OCI-LY7 (cell line): ENCODE measurements at regions not wholly inside any gene's neighbourhood (a gene's known extent, or its start where the extent isn't known, plus 50 kb on each side); places are given as distances from the start of the nearest gene placed in this dataset.

Experiments
- BruUV-seq: library from RNA; stranded (reverse); fragments of 400-500 nt; replicated peaks from 2 replicates; lab custom pipeline; 2021; lab: Mats Ljungman, UMichigan
- CTCF ChIA-PET: fragments of 300-600 bp; sonication (Branson Sonifier 250); formaldehyde crosslinking; loops from one replicate; lab custom pipeline; 2022; ENCODE audit warnings: antibody characterized with exemption; ENCODE audit not compliant: unreplicated experiment; lab: Charles Lee
- POLR2A ChIA-PET: fragments of 300-600 bp; sonication (Branson Sonifier 250); formaldehyde crosslinking; loops from one replicate; lab custom pipeline; 2022; ENCODE audit warnings: antibody characterized with exemption; lab: Charles Lee
- DNase-seq: peaks from one replicate; pipeline ENCODE4 v3.0.0-alpha.2; 2015; ENCODE audit warnings: low spot score
- H2AFZ ChIP-seq: fragments of 200-600 bp; sonication (generic), shearing (Covaris generic); 2 replicates; pipeline ENCODE4 v1.6.1; 2014; ENCODE audit warnings: mild to moderate bottlenecking, antibody characterized with exemption, low read length, moderate library complexity
- H3K27ac ChIP-seq: fragments of 200-600 bp; sonication (generic); 2 replicates; pipeline ENCODE4 v1.5.1; 2014; ENCODE audit warnings: mixed run types, low read depth, mild to moderate bottlenecking, moderate library complexity, low read length, inconsistent platforms; ENCODE audit not compliant: poor library complexity, severe bottlenecking
- H3K36me3 ChIP-seq: fragments of 200-600 bp; sonication (generic); 2 replicates; pipeline ENCODE4 v1.6.1; 2014; ENCODE audit warnings: mild to moderate bottlenecking, antibody characterized with exemption, low read length, moderate library complexity, mixed read lengths; ENCODE audit not compliant: insufficient read depth
- H3K4me1 ChIP-seq: fragments of 200-600 bp; sonication (generic); 2 replicates; pipeline ENCODE4 v1.5.1; 2014; ENCODE audit warnings: mild to moderate bottlenecking, low read length; ENCODE audit not compliant: insufficient read depth, poor library complexity, severe bottlenecking
- H3K4me2 ChIP-seq: fragments of 200-600 bp; sonication (generic); 2 replicates; pipeline ENCODE4 v1.6.1; 2014; ENCODE audit warnings: mild to moderate bottlenecking, low read length
- H3K4me3 ChIP-seq: fragments of 200-600 bp; sonication (generic); 2 replicates; pipeline ENCODE4 v1.5.1; 2014; ENCODE audit warnings: mild to moderate bottlenecking, low read depth, low read length; ENCODE audit not compliant: poor library complexity, severe bottlenecking
- H3K79me2 ChIP-seq: fragments of 200-600 bp; sonication (generic); 2 replicates; pipeline ENCODE4 v1.6.1; 2016; ENCODE audit warnings: low read depth, mild to moderate bottlenecking, low read length, moderate library complexity, mixed read lengths; ENCODE audit not compliant: insufficient read depth
- H3K9me2 ChIP-seq: fragments of 200-600 bp; sonication (generic); 2 replicates; pipeline ENCODE4 v1.6.1; 2016; ENCODE audit warnings: mild to moderate bottlenecking, low read length, mixed read lengths; ENCODE audit not compliant: insufficient read depth
- H3K9me3 ChIP-seq: fragments of 200-600 bp; sonication (generic); 2 replicates; pipeline ENCODE4 v1.6.1; 2014; ENCODE audit warnings: mild to moderate bottlenecking, mixed run types, low read length, mixed read lengths
- H4K20me1 ChIP-seq: fragments of 200-600 bp; sonication (generic); 2 replicates; pipeline ENCODE4 v1.6.1; 2014; ENCODE audit warnings: mild to moderate bottlenecking, antibody characterized with exemption, low read length, moderate library complexity, mixed read lengths; ENCODE audit not compliant: insufficient read depth
- EZH2phosphoT487 ChIP-seq: fragments of 200-600 bp; sonication (generic); IDR thresholded peaks from 2 replicates; pipeline ENCODE4 v1.6.1; 2018; ENCODE audit warnings: low read depth, borderline replicate concordance, mild to moderate bottlenecking, mixed run types, antibody characterized with exemption, low read length, moderate library complexity, mixed read lengths
- intact Hi-C: fragments of 100-400 bp; cut with micrococcal nuclease; formaldehyde crosslinking; loops from one replicate; pipeline ENCODE4 v1.10.0; 2022; ENCODE audit not compliant: unreplicated experiment
- TF ChIP-seq, protein P1 (sequence below): fragments of 200-600 bp; sonication (generic); conservative IDR thresholded peaks from 2 replicates; pipeline ENCODE4 v1.5.1; 2014; ENCODE audit warnings: mild to moderate bottlenecking, antibody characterized with exemption, low read length, moderate library complexity, mixed read lengths

DNA sequence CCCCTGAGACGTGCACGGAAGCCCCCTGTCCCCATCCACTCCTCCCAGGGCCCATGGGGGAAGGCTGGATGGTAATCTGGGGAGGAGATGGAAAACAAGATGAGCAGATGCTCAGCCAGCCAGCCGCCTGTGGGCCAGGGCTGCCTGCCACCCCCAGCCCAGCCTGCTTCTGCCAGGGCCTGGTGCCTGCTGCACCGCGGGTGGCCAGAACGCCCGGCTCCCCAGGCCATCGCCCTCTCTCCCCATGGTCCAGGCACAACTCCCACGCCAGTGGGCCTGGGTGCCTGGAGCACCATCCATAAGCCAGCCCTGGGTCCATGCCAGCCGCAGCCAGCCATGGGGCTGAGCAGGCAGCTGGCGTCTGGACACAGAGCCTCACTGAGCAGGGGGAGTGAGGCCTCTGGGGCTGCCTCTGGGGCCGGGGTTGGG, 57.2 kb upstream of the ELN start:
- Histone ChIP-seq H2AFZ (no peak overlapping the region), H3K36me3 (no peaks in the 10 kb centered on the region), H3K79me2 (no peaks in the 10 kb centered on the region), H3K9me3 (no peaks in the 10 kb centered on the region; the same call in 1 of the 2 replicates), H3K4me1 (peaks cover 4% of the 10 kb centered on the region), H3K27ac (no peak overlapping the region), H4K20me1 (no peaks in the 10 kb centered on the region), H3K9me2 (no peaks in the 10 kb centered on the region), H3K4me3 (no peak overlapping the region), H3K4me2 (no peak overlapping the region)
- ChIA-PET CTCF (no interaction called here), POLR2A (interaction anchor here (0.6 kb wide), 1 partner anchor 17 kb away, joined by 4 read pairs; no protein-coding TSS in a partner anchor)
- no peak for TF ChIP-seq EZH2phosphoT487
- TF ChIP-seq, protein P1, sequence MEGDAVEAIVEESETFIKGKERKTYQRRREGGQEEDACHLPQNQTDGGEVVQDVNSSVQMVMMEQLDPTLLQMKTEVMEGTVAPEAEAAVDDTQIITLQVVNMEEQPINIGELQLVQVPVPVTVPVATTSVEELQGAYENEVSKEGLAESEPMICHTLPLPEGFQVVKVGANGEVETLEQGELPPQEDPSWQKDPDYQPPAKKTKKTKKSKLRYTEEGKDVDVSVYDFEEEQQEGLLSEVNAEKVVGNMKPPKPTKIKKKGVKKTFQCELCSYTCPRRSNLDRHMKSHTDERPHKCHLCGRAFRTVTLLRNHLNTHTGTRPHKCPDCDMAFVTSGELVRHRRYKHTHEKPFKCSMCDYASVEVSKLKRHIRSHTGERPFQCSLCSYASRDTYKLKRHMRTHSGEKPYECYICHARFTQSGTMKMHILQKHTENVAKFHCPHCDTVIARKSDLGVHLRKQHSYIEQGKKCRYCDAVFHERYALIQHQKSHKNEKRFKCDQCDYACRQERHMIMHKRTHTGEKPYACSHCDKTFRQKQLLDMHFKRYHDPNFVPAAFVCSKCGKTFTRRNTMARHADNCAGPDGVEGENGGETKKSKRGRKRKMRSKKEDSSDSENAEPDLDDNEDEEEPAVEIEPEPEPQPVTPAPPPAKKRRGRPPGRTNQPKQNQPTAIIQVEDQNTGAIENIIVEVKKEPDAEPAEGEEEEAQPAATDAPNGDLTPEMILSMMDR = no peak
- intact Hi-C loops = no loop called here
- no TSS peak for BruUV-seq
- DNase-seq = no peak

DNA sequence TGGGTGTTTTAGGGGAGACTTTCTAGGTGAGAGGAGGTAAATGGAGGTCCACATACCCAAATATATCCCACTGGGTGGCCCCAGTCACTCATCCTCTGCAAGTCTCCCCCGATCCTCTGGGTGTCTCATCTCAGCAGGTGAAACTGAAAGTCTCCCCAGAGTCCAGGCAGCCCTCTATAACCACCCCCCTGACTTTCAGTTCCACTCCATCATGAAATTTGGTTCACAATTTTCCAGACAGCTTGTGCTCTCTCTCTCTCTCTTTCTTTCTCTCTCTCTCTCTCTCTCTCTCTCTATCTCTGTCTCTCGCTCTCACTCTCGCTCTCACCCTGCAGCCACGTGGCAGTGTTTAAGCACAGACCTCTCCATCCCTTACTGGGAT, 56.7 kb upstream of the ELN start:
- intact Hi-C loops = no loop called here
- Histone ChIP-seq H3K9me2 (no peaks in the 10 kb centered on the region), H3K4me1 (peaks cover 4% of the 10 kb centered on the region), H3K4me2 (peak overlapping the region; percentile 21; the same call in 1 of the 2 replicates), H3K79me2 (no peaks in the 10 kb centered on the region), H3K27ac (no peak overlapping the region), H3K9me3 (no peaks in the 10 kb centered on the region; the same call in 1 of the 2 replicates), H3K4me3 (peak overlapping the region; percentile 10), H3K36me3 (no peaks in the 10 kb centered on the region), H4K20me1 (no peaks in the 10 kb centered on the region), H2AFZ (no peak overlapping the region)
- ChIA-PET CTCF (no interaction called here), POLR2A (interaction anchor here (0.6 kb wide), 2 partner anchors 18 to 1360 kb away, joined by 3 to 4 read pairs; no protein-coding TSS in a partner anchor)
- TF ChIP-seq, protein P1 = no peak
- no peak for TF ChIP-seq EZH2phosphoT487
- no TSS peak for BruUV-seq
- DNase-seq = peak; percentile 15

DNA sequence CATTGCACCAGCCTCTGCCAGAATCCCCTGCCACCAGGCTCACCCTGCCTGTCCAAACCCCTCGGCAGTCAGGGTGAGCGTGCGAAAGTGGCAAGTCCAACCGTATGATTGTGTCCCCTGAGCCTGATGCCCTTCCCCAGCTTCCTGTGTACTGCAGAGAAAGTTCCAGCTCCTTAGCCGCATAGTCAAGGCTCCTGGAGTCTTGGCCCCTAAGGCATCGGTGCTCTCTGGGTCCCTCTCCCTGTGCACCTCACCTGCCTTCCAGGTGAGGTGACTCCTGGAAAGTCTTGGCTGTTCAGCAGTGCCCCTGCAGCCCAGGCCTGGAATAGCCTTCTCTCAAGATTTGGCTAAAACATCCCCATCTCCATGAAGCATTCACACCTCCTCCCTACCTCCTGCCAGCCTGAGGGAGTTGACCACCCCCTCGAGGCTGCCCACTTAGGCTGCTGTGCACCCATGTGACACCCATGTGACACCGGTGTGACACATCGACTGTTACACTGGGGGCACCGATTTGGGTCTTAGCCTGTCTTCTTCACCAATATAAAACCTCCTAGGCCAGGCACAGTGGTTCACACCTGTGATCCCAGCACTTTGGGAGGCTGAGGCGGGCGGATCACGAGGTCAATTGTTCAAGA, 56.1 kb upstream of the ELN start:
- H3K27ac ChIP-seq = no peak overlapping the region
- no peaks in the 10 kb centered on the region for H3K36me3 ChIP-seq
- no peaks in the 10 kb centered on the region for H3K9me2 ChIP-seq
- DNase-seq = no peak
- H3K4me3 ChIP-seq = peak overlapping the region; percentile 10
- TF ChIP-seq, protein P1 = peak; percentile 46; the same call in 1 of the 2 replicates
- no peak for TF ChIP-seq EZH2phosphoT487
- ChIA-PET POLR2A (interaction anchor here (0.6 kb wide), 1 partner anchor 1361 kb away, joined by 3 read pairs; no protein-coding TSS in a partner anchor), CTCF (interaction anchor here (0.6 kb wide), 1 partner anchor 429 kb away, joined by 3 read pairs; no protein-coding TSS in a partner anchor)
- intact Hi-C loops = no loop called here
- BruUV-seq = no TSS peak
- peaks cover 4% of the 10 kb centered on the region for H3K4me1 ChIP-seq
- no peaks in the 10 kb centered on the region; the same call in 1 of the 2 replicates for H3K9me3 ChIP-seq
- H4K20me1 ChIP-seq = no peaks in the 10 kb centered on the region
- H3K4me2 ChIP-seq = peak overlapping the region; percentile 21; the same call in 1 of the 2 replicates
- H2AFZ ChIP-seq = no peak overlapping the region
- H3K79me2 ChIP-seq = no peaks in the 10 kb centered on the region
